NT2/D1 (cell line): ENCODE measurements at regions not wholly inside any gene's neighbourhood (a gene's known extent, or its start where the extent isn't known, plus 50 kb on each side); places are given as distances from the start of the nearest gene placed in this dataset.

ENCODE experiments used
- SUZ12 ChIP-seq: IDR thresholded peaks from 2 replicates; pipeline ENCODE4 v1.6.1; 2011; ENCODE audit not compliant: insufficient read length, insufficient read depth; ENCODE audit errors: extremely low read depth
- YY1 ChIP-seq: IDR thresholded peaks from 2 replicates; pipeline ENCODE4 v1.6.1; 2011; ENCODE audit not compliant: insufficient read length, insufficient read depth
- ZNF274 ChIP-seq: IDR thresholded peaks from 2 replicates; pipeline ENCODE4 v1.6.1; 2011; ENCODE audit warnings: mild to moderate bottlenecking, low read depth, low read length

DNA sequence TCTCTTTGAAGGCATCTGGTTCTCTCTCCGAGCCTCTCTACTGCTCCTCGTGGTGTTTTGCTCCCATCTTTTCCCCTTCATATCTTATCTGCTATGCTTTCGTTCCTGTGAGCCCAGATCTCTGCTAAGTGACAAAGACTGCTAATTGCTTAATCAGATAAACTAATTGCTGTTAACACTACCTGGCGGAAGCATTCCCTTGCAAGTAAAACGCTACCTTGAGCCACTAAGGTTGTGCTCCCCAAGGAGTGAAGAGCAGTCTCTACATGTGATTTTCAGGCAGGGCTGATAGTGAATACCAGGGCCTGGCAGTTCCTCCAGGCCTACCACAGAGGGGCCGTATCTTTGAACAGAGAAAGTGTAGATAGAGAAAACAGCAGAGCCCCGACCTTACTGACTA lies 244.0 kb upstream of the GATB start:
- TF ChIP-seq YY1 (no peak), ZNF274 (no peak), SUZ12 (no peak)
